ENCODE measurements at regions not wholly inside any gene's neighbourhood (a gene's known extent, or its start where the extent isn't known, plus 50 kb on each side); places are given as distances from the start of the nearest gene placed in this dataset.

DNA sequence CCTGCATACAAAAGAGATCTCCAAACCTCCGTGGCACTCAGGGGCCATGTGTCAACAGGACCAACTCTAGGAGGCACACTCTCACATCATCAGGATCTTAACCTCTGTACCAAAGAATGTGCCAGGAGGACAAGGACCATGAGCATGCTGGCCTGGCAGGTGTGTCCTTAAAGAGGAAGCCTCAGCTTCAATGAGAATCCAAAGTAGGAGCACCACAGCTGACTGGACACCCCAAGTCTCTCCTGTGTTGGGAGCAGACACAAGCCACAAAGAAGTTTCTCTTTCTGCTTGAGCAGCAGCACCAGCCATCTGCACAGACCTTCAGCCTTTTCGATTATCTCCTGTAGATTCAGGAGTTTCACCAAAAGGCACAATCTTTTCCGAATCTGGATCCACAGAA, 1734.5 kb downstream of the TP53TG3F start:
- TF ChIP-seq, protein P1, sequence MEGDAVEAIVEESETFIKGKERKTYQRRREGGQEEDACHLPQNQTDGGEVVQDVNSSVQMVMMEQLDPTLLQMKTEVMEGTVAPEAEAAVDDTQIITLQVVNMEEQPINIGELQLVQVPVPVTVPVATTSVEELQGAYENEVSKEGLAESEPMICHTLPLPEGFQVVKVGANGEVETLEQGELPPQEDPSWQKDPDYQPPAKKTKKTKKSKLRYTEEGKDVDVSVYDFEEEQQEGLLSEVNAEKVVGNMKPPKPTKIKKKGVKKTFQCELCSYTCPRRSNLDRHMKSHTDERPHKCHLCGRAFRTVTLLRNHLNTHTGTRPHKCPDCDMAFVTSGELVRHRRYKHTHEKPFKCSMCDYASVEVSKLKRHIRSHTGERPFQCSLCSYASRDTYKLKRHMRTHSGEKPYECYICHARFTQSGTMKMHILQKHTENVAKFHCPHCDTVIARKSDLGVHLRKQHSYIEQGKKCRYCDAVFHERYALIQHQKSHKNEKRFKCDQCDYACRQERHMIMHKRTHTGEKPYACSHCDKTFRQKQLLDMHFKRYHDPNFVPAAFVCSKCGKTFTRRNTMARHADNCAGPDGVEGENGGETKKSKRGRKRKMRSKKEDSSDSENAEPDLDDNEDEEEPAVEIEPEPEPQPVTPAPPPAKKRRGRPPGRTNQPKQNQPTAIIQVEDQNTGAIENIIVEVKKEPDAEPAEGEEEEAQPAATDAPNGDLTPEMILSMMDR (IDR thresholded peaks at IDR 0.05; ENCODE audit: low read depth, low read length) = no peak
- TF ChIP-seq, protein P2, sequence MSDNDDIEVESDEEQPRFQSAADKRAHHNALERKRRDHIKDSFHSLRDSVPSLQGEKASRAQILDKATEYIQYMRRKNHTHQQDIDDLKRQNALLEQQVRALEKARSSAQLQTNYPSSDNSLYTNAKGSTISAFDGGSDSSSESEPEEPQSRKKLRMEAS (IDR thresholded peaks at IDR 0.05; ENCODE audit: low read depth, low read length) = no peak
- TF ChIP-seq MYC (IDR thresholded peaks at IDR 0.05; ENCODE audit: low read depth, low read length) = no peak
- no peak for TF ChIP-seq POLR2A (IDR thresholded peaks at IDR 0.05; ENCODE audit: extremely low read depth, insufficient read length)
- no peak for DNase-seq (ENCODE audit: low read depth)
- H3K4me3 ChIP-seq (ENCODE audit: low read depth, low read length) = no peak overlapping the region

DNA sequence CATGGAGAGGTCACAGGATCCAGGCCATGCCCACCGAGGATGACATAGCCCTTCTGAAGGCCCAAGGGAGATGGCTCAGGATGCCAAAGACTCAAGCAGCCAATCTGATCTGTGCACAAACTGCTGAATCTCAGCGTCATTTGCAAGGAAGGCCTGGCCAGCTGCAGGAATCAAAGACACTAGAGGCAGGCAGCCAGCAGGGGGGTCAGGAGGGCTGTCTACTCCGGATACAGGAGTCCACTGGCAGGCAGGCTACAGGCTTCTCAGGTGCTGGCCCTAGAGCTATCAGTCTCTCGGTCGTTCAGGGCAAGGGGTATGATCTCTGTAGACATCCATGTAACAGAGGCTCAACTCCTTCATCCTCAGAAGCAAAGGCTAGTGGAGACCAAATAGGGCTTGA, 1735.3 kb downstream of the TP53TG3F start:
- no peak overlapping the region for H3K4me3 ChIP-seq (ENCODE audit: low read depth, low read length)
- TF ChIP-seq MYC (IDR thresholded peaks at IDR 0.05; ENCODE audit: low read depth, low read length) (no peak), POLR2A (IDR thresholded peaks at IDR 0.05; ENCODE audit: extremely low read depth, insufficient read length) (no peak)
- TF ChIP-seq, protein P1 (IDR thresholded peaks at IDR 0.05; ENCODE audit: low read depth, low read length) = no peak
- TF ChIP-seq, protein P2 (IDR thresholded peaks at IDR 0.05; ENCODE audit: low read depth, low read length) = no peak
- DNase-seq (ENCODE audit: low read depth) = no peak

DNA sequence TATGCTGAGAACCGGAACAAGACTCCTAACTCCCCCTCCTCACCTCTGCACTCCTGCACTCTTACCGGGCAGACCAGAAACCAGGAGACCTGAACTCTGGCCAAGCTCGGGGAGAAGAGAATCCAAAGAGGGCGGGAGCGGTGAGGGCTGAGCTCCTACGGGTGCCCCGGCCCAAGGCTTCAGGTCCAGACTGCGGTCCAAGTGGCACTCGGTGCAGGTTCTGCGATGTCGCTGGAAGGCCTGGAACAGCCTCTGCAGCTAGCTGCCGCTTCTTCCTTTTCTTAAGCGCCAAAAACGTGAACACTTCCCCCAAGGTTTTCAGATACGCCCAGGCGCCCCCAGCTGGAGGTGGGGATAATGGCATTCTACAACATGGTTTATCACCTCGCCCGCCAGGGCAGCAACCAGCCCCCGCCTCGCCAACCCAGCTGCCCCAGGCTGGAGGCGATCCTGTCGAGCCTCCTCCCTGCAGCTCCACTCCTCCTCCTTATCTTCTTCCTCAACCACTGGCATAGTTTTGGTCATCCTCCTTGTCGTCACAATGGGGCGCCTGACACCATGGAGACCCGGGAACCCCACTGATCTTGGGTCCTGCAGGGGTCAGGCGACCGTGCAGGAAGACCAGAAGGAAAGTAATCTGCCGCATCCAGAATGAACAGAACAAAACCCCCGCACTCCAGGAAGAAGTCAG, 1735.9 kb downstream of the TP53TG3F start:
- TF ChIP-seq, protein P1 (IDR thresholded peaks at IDR 0.05; ENCODE audit: low read depth, low read length) = peak; percentile 32
- TF ChIP-seq, protein P2 (IDR thresholded peaks at IDR 0.05; ENCODE audit: low read depth, low read length) = no peak
- no peak overlapping the region for H3K4me3 ChIP-seq (ENCODE audit: low read depth, low read length)
- peak; percentile 12 for DNase-seq (ENCODE audit: low read depth)

DNA sequence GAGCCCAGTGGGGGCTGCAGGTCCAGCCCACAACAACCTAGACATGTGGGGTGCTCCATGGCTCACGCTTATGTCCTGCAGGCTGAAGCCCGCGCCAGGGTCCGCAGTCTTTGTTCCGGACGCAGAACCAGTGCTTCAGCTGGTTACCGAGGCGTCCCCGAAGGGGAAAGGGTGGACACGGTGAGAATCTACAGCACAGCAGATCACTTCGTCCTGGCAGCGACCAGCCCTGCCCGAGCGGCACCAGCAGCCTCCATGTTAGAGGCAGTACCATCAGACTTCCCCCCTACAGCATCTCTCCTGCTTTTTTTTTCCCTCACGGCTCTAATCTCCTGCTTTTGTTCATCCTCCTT, 1736.4 kb downstream of the TP53TG3F start:
- H3K4me3 ChIP-seq (ENCODE audit: low read depth, low read length) = no peak overlapping the region
- no peak for DNase-seq (ENCODE audit: low read depth)
- no peak for TF ChIP-seq POLR2A (IDR thresholded peaks at IDR 0.05; ENCODE audit: extremely low read depth, insufficient read length)
- TF ChIP-seq, protein P2 (IDR thresholded peaks at IDR 0.05; ENCODE audit: low read depth, low read length) = no peak
- TF ChIP-seq, protein P1 (IDR thresholded peaks at IDR 0.05; ENCODE audit: low read depth, low read length) = no peak
- no peak for TF ChIP-seq MYC (IDR thresholded peaks at IDR 0.05; ENCODE audit: low read depth, low read length)

DNA sequence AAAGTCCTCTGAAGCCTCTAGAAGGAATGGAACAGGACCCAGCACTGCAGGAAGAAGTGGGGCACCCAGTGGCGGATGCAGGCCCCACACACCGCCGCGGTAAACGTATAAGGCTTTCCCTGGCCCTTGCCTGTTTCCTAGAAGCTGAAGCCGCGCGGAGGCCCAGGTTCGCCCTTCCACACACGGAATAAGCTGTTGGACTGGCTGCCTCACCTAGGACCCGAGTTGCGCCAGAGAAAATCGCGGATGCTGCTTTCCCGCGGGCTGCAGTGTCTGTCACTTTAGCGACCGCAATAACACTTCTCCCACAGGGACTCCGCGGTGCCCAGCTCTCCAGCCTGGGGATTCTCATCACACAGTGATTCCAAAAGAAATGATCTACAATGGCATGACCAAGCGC, 1736.9 kb downstream of the TP53TG3F start:
- TF ChIP-seq, protein P2 (IDR thresholded peaks at IDR 0.05; ENCODE audit: low read depth, low read length) = no peak
- no peak for TF ChIP-seq POLR2A (IDR thresholded peaks at IDR 0.05; ENCODE audit: extremely low read depth, insufficient read length)
- TF ChIP-seq, protein P1 (IDR thresholded peaks at IDR 0.05; ENCODE audit: low read depth, low read length) = no peak
- TF ChIP-seq MYC (IDR thresholded peaks at IDR 0.05; ENCODE audit: low read depth, low read length) = no peak
- DNase-seq (ENCODE audit: low read depth) = no peak
- no peak overlapping the region for H3K4me3 ChIP-seq (ENCODE audit: low read depth, low read length)

Data from NB4 (cell line).